Neuronal stem cell (in vitro differentiated cells): ENCODE measurements at regions not wholly inside any gene's neighbourhood (a gene's known extent, or its start where the extent isn't known, plus 50 kb on each side); places are given as distances from the start of the nearest gene placed in this dataset.

Source experiments
- DNase-seq: peaks from one replicate; pipeline ENCODE4 v3.0.0-alpha.2; 2013; ENCODE audit warnings: low spot score
- H2AFZ ChIP-seq: one replicate; pipeline ENCODE4 v1.6.1; 2013; ENCODE audit warnings: mild to moderate bottlenecking, low read length, inconsistent platforms
- H2AK5ac ChIP-seq: 2 replicates; pipeline ENCODE4 v1.6.1; 2013; ENCODE audit warnings: low read depth, mild to moderate bottlenecking, inconsistent platforms, low read length, moderate library complexity, mixed read lengths
- H2BK120ac ChIP-seq: 2 replicates; pipeline ENCODE4 v1.6.1; 2013; ENCODE audit warnings: low read depth, mild to moderate bottlenecking, inconsistent platforms, low read length, moderate library complexity, mixed read lengths
- H2BK12ac ChIP-seq: one replicate; pipeline ENCODE4 v1.6.1; 2013; ENCODE audit warnings: low read length, inconsistent platforms
- H2BK15ac ChIP-seq: 2 replicates; pipeline ENCODE4 v1.6.1; 2013; ENCODE audit warnings: mild to moderate bottlenecking, low read length, inconsistent platforms, mixed read lengths
- H2BK5ac ChIP-seq: one replicate; pipeline ENCODE4 v1.6.1; 2013; ENCODE audit warnings: inconsistent platforms, mild to moderate bottlenecking, low read length, moderate library complexity
- H3K14ac ChIP-seq: one replicate; pipeline ENCODE4 v1.6.1; 2013; ENCODE audit warnings: low read length, inconsistent platforms
- H3K18ac ChIP-seq: 2 replicates; pipeline ENCODE4 v1.6.1; 2013; ENCODE audit warnings: low read length, inconsistent platforms
- H3K23ac ChIP-seq: 2 replicates; pipeline ENCODE4 v1.6.1; 2013; ENCODE audit warnings: low read depth, mild to moderate bottlenecking, mixed read lengths, low read length, inconsistent platforms; ENCODE audit not compliant: poor library complexity
- H3K27ac ChIP-seq: replicated peaks from 3 replicates; pipeline ENCODE4 v1.5.1; 2013; ENCODE audit warnings: low read length, inconsistent platforms
- H3K27me3 ChIP-seq, 3 experiments: 2 replicates each; pipeline ENCODE4 v1.6.1; 2013; ENCODE audit warnings: low read length in 3 of 3, mild to moderate bottlenecking in 2 of 3, inconsistent platforms in 1 of 3, low read depth in 1 of 3, mixed read lengths in 1 of 3, moderate library complexity in 1 of 3; ENCODE audit not compliant: control insufficient read depth in 3 of 3, insufficient read depth in 3 of 3
- H3K36me3 ChIP-seq, 2 donors: replicated peaks in 1 of 2; 2 replicates each; pipeline ENCODE4 v1.6.1; 2013; ENCODE audit warnings: low read length in 2 of 2; ENCODE audit not compliant: control insufficient read depth in 2 of 2, insufficient read depth in 2 of 2
- H3K4ac ChIP-seq: 2 replicates; pipeline ENCODE4 v1.6.1; 2013; ENCODE audit warnings: inconsistent platforms, mild to moderate bottlenecking, low read length, moderate library complexity
- H3K4me1 ChIP-seq, 2 donors: 1 replicate in 1 of 2; 2 replicates in 1 of 2; pipeline ENCODE4 v1.6.1; 2013; ENCODE audit warnings: low read length in 2 of 2, low read depth in 1 of 2; ENCODE audit not compliant: control insufficient read depth in 2 of 2, insufficient read depth in 1 of 2
- H3K4me2 ChIP-seq: one replicate; pipeline ENCODE4 v1.6.1; 2013; ENCODE audit warnings: mild to moderate bottlenecking, low read length, inconsistent platforms; ENCODE audit not compliant: insufficient read depth, poor library complexity, severe bottlenecking
- H3K4me3 ChIP-seq, 2 donors: 2 replicates each; pipeline ENCODE4 v1.5.1; 2013; ENCODE audit warnings: low read length in 2 of 2, mild to moderate bottlenecking in 2 of 2, inconsistent platforms in 1 of 2, moderate library complexity in 1 of 2
- H3K79me1 ChIP-seq: one replicate; pipeline ENCODE4 v1.6.1; 2013; ENCODE audit warnings: low read depth, mild to moderate bottlenecking, inconsistent platforms, low read length, moderate library complexity
- H3K9ac ChIP-seq: one replicate; pipeline ENCODE4 v1.6.1; 2013; ENCODE audit warnings: mild to moderate bottlenecking, low read depth, low read length, inconsistent platforms; ENCODE audit not compliant: poor library complexity
- H3K9me3 ChIP-seq, 2 donors: replicated peaks in 1 of 2; 2 replicates each; pipeline versions ENCODE3 to v1.6.1; 2013; ENCODE audit warnings: low read length in 2 of 2, mild to moderate bottlenecking in 2 of 2, inconsistent platforms in 1 of 2, low read depth in 1 of 2, mixed read lengths in 1 of 2, moderate library complexity in 1 of 2; ENCODE audit not compliant: control insufficient read depth in 2 of 2, insufficient read depth in 1 of 2
- H4K8ac ChIP-seq: one replicate; pipeline ENCODE4 v1.6.1; 2013; ENCODE audit warnings: low read depth, mild to moderate bottlenecking, inconsistent platforms, low read length, moderate library complexity
- H4K91ac ChIP-seq: one replicate; pipeline ENCODE4 v1.6.1; 2013; ENCODE audit warnings: low read length, low read depth, mild to moderate bottlenecking, inconsistent platforms; ENCODE audit not compliant: poor library complexity
- WGBS, 2 donors: extraction: QIAGEN DNeasy Blood & Tissue Kit; methylation state at CpG; one replicate each; pipeline ENCODE4 v1.1.7; 2013; ENCODE audit warnings: missing lambda C conversion rate in 2 of 2, mixed read lengths in 1 of 2; ENCODE audit not compliant: insufficient read length in 2 of 2, insufficient replicate concordance in 1 of 2; ENCODE audit errors: extremely low coverage in 2 of 2; 5-methylcytosine and 5-hydroxymethylcytosine counted together

DNA sequence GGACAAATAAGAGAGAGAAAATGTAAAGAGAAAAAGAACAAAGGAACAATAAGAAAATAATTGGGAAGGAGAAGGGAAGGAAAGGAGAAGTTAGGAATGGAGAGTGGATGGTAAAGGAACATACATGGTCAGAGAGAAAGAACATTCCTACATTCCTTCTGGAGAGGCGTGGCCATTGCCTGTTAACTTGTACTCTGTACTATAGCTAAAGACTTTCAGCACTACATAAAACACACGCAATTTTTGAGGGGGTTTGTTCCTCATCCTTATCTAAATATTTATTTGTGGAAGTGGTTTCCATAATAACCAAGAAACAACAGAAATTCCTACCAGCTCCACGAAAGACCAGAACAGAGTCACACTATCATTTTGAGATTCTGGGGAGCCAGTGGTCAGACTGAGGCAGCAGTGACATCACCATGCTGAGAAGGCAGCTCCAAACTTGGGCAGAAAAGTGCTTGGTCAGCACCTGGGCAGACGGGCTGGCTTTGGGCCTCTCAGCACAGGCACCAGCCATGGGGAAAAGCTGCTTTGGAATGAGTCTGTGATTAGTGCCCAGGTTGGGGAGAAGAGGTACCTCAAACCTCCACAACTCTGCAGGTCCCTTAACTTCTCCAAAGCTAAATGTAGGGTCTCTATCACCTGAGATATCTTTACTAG is 125.9 kb upstream of the NTF3 start:
- WGBS, 2 donors: no CpG with 5 or more reads among the region's 4 CpGs
- Histone ChIP-seq H3K4me1 (peaks cover 0 to 3% of the 10 kb centered on the region in 2 donors), H2BK12ac (no peak overlapping the region), H3K14ac (no peak overlapping the region), H3K9me3 (no peaks in the 10 kb centered on the region), H3K27ac (no peak overlapping the region), H2BK120ac (no peak overlapping the region), H2BK5ac (no peak overlapping the region), H3K23ac (no peak overlapping the region), H3K36me3 (no peaks in the 10 kb centered on the region), H3K27me3 (no peaks in the 10 kb centered on the region), H3K9ac (no peak overlapping the region), H3K79me1 (no peaks in the 10 kb centered on the region), H2BK15ac (no peak overlapping the region), H3K4ac (no peak overlapping the region), H3K4me2 (no peak overlapping the region), H3K4me3 (no peak overlapping the region), H2AFZ (no peak overlapping the region), H3K18ac (no peak overlapping the region), H2AK5ac (no peak overlapping the region), H4K91ac (no peak overlapping the region), H4K8ac (no peak overlapping the region)
- DNase-seq: no peak

DNA sequence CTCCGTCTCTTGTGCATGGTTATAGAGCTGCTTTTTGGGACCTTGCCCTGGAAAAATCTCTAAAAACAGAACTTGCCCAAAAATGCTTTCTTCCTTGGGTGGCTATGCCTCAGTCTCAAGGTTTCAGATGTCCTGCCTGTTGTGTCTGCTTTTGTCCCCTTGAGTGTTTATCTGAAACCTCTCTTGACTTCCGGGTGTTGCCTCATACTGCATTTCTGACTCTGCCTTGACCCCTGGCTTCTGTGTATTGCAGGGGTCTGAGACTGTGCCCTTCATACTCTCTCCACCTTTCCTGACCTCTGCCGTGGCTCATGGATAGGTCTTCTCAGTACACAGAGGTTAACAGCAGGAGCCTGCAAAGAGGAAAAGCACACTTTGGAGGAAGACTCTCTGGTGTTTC is 124.8 kb upstream of the NTF3 start:
- Histone ChIP-seq H3K4me3 (no peak overlapping the region), H3K79me1 (no peaks in the 10 kb centered on the region), H3K23ac (no peak overlapping the region), H3K18ac (no peak overlapping the region), H3K4ac (no peak overlapping the region), H2AFZ (no peak overlapping the region), H3K27ac (no peak overlapping the region), H2BK15ac (no peak overlapping the region), H3K4me1 (peaks cover 0 to 3% of the 10 kb centered on the region in 2 donors), H3K9ac (no peak overlapping the region), H3K4me2 (no peak overlapping the region), H3K9me3 (no peaks in the 10 kb centered on the region), H3K36me3 (no peaks in the 10 kb centered on the region), H2BK5ac (no peak overlapping the region), H4K91ac (no peak overlapping the region), H3K14ac (no peak overlapping the region), H4K8ac (no peak overlapping the region), H2BK120ac (no peak overlapping the region), H3K27me3 (no peaks in the 10 kb centered on the region), H2AK5ac (no peak overlapping the region), H2BK12ac (no peak overlapping the region)
- WGBS, 2 donors: no CpG with 5 or more reads among the region's 3 CpGs
- no peak for DNase-seq

DNA sequence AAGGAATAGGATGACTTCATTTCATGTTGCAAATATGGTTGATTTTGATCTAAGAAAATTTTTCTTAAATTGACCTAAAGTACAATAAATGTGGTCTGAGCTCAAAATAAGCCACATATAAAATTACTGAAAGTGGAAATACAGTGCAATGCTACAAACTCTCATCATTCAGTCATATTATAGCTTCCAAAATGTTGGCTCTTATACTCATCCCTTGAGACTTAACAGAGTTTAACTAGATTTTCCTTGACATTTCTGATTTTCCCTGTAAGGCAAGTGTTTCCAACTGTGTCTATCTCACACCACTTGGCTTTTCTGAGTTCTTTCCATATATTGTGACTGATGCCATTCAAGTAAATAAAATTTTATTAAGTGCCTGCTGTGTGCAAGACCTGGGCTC is 123.7 kb upstream of the NTF3 start:
- Histone ChIP-seq H2BK12ac (no peak overlapping the region), H3K9me3 (no peaks in the 10 kb centered on the region), H3K18ac (no peak overlapping the region), H3K27ac (no peak overlapping the region), H2BK120ac (no peak overlapping the region), H3K4me3 (no peak overlapping the region), H3K9ac (no peak overlapping the region), H2BK15ac (no peak overlapping the region), H3K4me2 (no peak overlapping the region), H3K14ac (no peak overlapping the region), H2BK5ac (no peak overlapping the region), H3K79me1 (no peaks in the 10 kb centered on the region), H3K4ac (no peak overlapping the region), H4K8ac (no peak overlapping the region), H3K4me1 (peaks cover 0 to 3% of the 10 kb centered on the region in 2 donors), H2AK5ac (no peak overlapping the region), H4K91ac (no peak overlapping the region), H3K36me3 (no peaks in the 10 kb centered on the region), H3K23ac (no peak overlapping the region), H2AFZ (no peak overlapping the region), H3K27me3 (no peaks in the 10 kb centered on the region)
- DNase-seq: no peak

DNA sequence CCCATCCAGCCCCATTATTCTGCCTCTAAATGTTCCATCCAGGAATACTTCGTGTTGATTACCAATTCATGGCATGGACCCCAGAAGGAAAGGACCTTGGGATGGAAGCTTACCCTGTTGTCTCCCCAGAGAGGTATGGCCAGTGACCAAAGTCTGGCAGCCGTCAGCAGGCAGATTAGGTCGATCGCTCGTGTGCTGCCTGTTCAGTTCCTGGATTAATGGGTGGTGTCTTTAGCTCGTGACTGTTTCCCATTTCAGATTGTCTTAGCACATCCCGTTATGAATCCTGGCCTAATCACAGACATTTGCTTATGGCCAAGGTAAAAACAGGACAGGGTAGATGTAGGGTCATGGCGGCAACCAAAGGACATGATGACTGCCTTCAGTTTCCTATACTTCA is 122.9 kb upstream of the NTF3 start:
- no peaks in the 10 kb centered on the region for H3K9me3 ChIP-seq
- no peak overlapping the region for H4K8ac ChIP-seq
- H3K14ac ChIP-seq: no peak overlapping the region
- no peak overlapping the region for H3K9ac ChIP-seq
- H3K4me3 ChIP-seq: no peak overlapping the region
- H4K91ac ChIP-seq: no peak overlapping the region
- no CpG with 5 or more reads among the region's 8 CpGs for WGBS, 2 donors
- H3K27me3 ChIP-seq: no peaks in the 10 kb centered on the region
- no peak overlapping the region for H2BK15ac ChIP-seq
- H3K18ac ChIP-seq: no peak overlapping the region
- no peak overlapping the region for H2BK5ac ChIP-seq
- no peak overlapping the region for H3K4me2 ChIP-seq
- no peaks in the 10 kb centered on the region for H3K79me1 ChIP-seq
- no peak overlapping the region for H2AFZ ChIP-seq
- H2BK12ac ChIP-seq: no peak overlapping the region
- H3K36me3 ChIP-seq: no peaks in the 10 kb centered on the region
- no peak for DNase-seq
- no peak overlapping the region for H3K4ac ChIP-seq
- H3K4me1 ChIP-seq: peaks cover 0 to 3% of the 10 kb centered on the region in 2 donors
- H2BK120ac ChIP-seq: no peak overlapping the region
- no peak overlapping the region for H3K27ac ChIP-seq
- no peak overlapping the region for H3K23ac ChIP-seq
- no peak overlapping the region for H2AK5ac ChIP-seq
